ENCODE measurements at regions not wholly inside any gene's neighbourhood (a gene's known extent, or its start where the extent isn't known, plus 50 kb on each side); places are given as distances from the start of the nearest gene placed in this dataset.

GRCh38 chr9:130755377-130756007 is 61.9 kb downstream of the EXOSC2 start:
- TF ChIP-seq CTCF (IDR thresholded peaks at IDR 0.05; ENCODE audit: extremely low read depth, missing control alignments): no peak

GRCh38 chr9:130756037-130756436 is 62.5 kb downstream of the EXOSC2 start:
- no peak for DNase-seq (ENCODE audit: low spot score)
- TF ChIP-seq CTCF (IDR thresholded peaks at IDR 0.05; ENCODE audit: extremely low read depth, missing control alignments): no peak

More at GRCh38 chr9:130755377-130756007, 61.9 kb downstream of the EXOSC2 start:
- no peak for DNase-seq (ENCODE audit: low spot score)

- DNase-seq (ENCODE audit: low spot score): no peak
- no peak for TF ChIP-seq CTCF (IDR thresholded peaks at IDR 0.05; ENCODE audit: extremely low read depth, missing control alignments)
These were observed 63.0 kb downstream of the EXOSC2 start for GRCh38 chr9:130756455-130757152.

GRCh38 chr9:130759738-130760137 is 66.2 kb downstream of the EXOSC2 start:
- DNase-seq (ENCODE audit: low spot score): no peak
- TF ChIP-seq CTCF (IDR thresholded peaks at IDR 0.05; ENCODE audit: extremely low read depth, missing control alignments): no peak

GRCh38 chr9:130763331-130764171 is 70.0 kb downstream of the EXOSC2 start:
- DNase-seq (ENCODE audit: low spot score): no peak
- TF ChIP-seq CTCF (IDR thresholded peaks at IDR 0.05; ENCODE audit: extremely low read depth, missing control alignments): no peak

GRCh38 chr9:130765137-130766020 is 69.7 kb upstream of the ABL1 start:
- TF ChIP-seq CTCF (IDR thresholded peaks at IDR 0.05; ENCODE audit: extremely low read depth, missing control alignments): no peak
- peak; percentile 50 for DNase-seq (ENCODE audit: low spot score)
